GM20431 (cell line): ENCODE measurements at regions not wholly inside any gene's neighbourhood (a gene's known extent, or its start where the extent isn't known, plus 50 kb on each side); places are given as distances from the start of the nearest gene placed in this dataset.
"Not testable (repeated sequence)": the region's sequence is repeated elsewhere in the genome, so short reads cannot be mapped to it uniquely, and the experiment has no call there.

Source experiments
- in situ Hi-C: fragments of 300-500 bp; cut with MseI, MboI; formaldehyde crosslinking; loops from one replicate; pipeline ENCODE4 v1.15.0; 2020; ENCODE audit warnings: low sequenced_read_pairs; ENCODE audit not compliant: unreplicated experiment

- in situ Hi-C loops = no loop called here
These were observed 491.1 kb upstream of the RAB6C start for GRCh38 chr2:129488376-129488775.

- in situ Hi-C loops = no loop called here
These were observed 488.8 kb upstream of the RAB6C start for GRCh38 chr2:129490641-129491040.

GRCh38 chr2:129491308-129491707 is 488.2 kb upstream of the RAB6C start:
- in situ Hi-C loops = no loop called here

GRCh38 chr2:129492548-129492947 is 486.9 kb upstream of the RAB6C start:
- in situ Hi-C loops = no loop called here

- in situ Hi-C loops = no loop called here
These were observed 479.7 kb upstream of the RAB6C start for GRCh38 chr2:129499747-129500146.

- in situ Hi-C loops = no loop called here
These were observed 476.7 kb upstream of the RAB6C start for GRCh38 chr2:129502781-129503180.

GRCh38 chr2:129504646-129505045 is 474.8 kb upstream of the RAB6C start:
- in situ Hi-C loops = no loop called here

GRCh38 chr2:129518937-129519336 is 460.5 kb upstream of the RAB6C start:
- in situ Hi-C loops = no loop called here

- in situ Hi-C loops = not testable (repeated sequence)
These were observed 447.3 kb upstream of the RAB6C start for GRCh38 chr2:129532158-129532557.

- in situ Hi-C loops = no loop called here
These were observed 430.6 kb upstream of the RAB6C start for GRCh38 chr2:129548880-129549279.

GRCh38 chr2:129550536-129550935 is 428.9 kb upstream of the RAB6C start:
- in situ Hi-C loops = no loop called here

- in situ Hi-C loops = no loop called here
These were observed 425.1 kb upstream of the RAB6C start for GRCh38 chr2:129554373-129554772.

GRCh38 chr2:129559101-129559500 is 420.4 kb upstream of the RAB6C start:
- in situ Hi-C loops = no loop called here

- in situ Hi-C loops = no loop called here
These were observed 413.8 kb upstream of the RAB6C start for GRCh38 chr2:129565551-129566109.

- in situ Hi-C loops = not testable (repeated sequence)
These were observed 408.7 kb upstream of the RAB6C start for GRCh38 chr2:129570812-129571211.

GRCh38 chr2:129575431-129575830 is 404.0 kb upstream of the RAB6C start:
- in situ Hi-C loops = no loop called here

- in situ Hi-C loops = no loop called here
These were observed 403.6 kb upstream of the RAB6C start for GRCh38 chr2:129575880-129576279.

GRCh38 chr2:129580001-129580400 is 399.5 kb upstream of the RAB6C start:
- in situ Hi-C loops = no loop called here

GRCh38 chr2:129585760-129586159 is 393.7 kb upstream of the RAB6C start:
- in situ Hi-C loops = no loop called here

- in situ Hi-C loops = no loop called here
These were observed 391.9 kb upstream of the RAB6C start for GRCh38 chr2:129587426-129588064.

- in situ Hi-C loops = no loop called here
These were observed 374.9 kb upstream of the RAB6C start for GRCh38 chr2:129604560-129604959.

- in situ Hi-C loops = no loop called here
These were observed 373.8 kb upstream of the RAB6C start for GRCh38 chr2:129605646-129606045.
